WERI-Rb-1 (cell line): ENCODE measurements at regions not wholly inside any gene's neighbourhood (a gene's known extent, or its start where the extent isn't known, plus 50 kb on each side); places are given as distances from the start of the nearest gene placed in this dataset.

Experiments used
- DNase-seq: peaks from one replicate; pipeline ENCODE4 v3.0.0-alpha.2; 2020
- H3K27ac ChIP-seq: fragments of 250-450 bp; sonication (Bioruptor Pico); 2 replicates; pipeline ENCODE4 v1.5.1; 2020; ENCODE audit warnings: mild to moderate bottlenecking, moderate library complexity
- H3K27me3 ChIP-seq: fragments of 250-450 bp; sonication (Bioruptor Pico); 2 replicates; pipeline ENCODE4 v1.5.1; 2021; ENCODE audit warnings: mild to moderate bottlenecking, low read depth, moderate library complexity; ENCODE audit not compliant: insufficient read depth, severe bottlenecking
- H3K36me3 ChIP-seq: fragments of 250-450 bp; sonication (Bioruptor Pico); 2 replicates; pipeline ENCODE4 v1.5.1; 2020; ENCODE audit warnings: mild to moderate bottlenecking, moderate library complexity
- H3K4me3 ChIP-seq: 2 replicates; pipeline ENCODE4 v1.5.1; 2011; ENCODE audit warnings: low read depth, mild to moderate bottlenecking, control low read depth, low read length
- H3K9me3 ChIP-seq: fragments of 250-450 bp; sonication (Bioruptor Pico); 2 replicates; pipeline ENCODE4 v1.5.1; 2021; ENCODE audit warnings: mild to moderate bottlenecking, moderate library complexity; ENCODE audit not compliant: severe bottlenecking
- TF ChIP-seq, protein P1 (sequence below): IDR thresholded peaks from 2 replicates; pipeline ENCODE4 v1.5.1; 2011; ENCODE audit warnings: low read depth, mild to moderate bottlenecking, control low read depth, inconsistent platforms, low read length

- Histone ChIP-seq H3K27me3 (no peaks in the 10 kb centered on the region), H3K27ac (no peak overlapping the region), H3K4me3 (no peak overlapping the region), H3K36me3 (no peaks in the 10 kb centered on the region), H3K9me3 (no peaks in the 10 kb centered on the region)
- no peak for DNase-seq
- TF ChIP-seq, protein P1, sequence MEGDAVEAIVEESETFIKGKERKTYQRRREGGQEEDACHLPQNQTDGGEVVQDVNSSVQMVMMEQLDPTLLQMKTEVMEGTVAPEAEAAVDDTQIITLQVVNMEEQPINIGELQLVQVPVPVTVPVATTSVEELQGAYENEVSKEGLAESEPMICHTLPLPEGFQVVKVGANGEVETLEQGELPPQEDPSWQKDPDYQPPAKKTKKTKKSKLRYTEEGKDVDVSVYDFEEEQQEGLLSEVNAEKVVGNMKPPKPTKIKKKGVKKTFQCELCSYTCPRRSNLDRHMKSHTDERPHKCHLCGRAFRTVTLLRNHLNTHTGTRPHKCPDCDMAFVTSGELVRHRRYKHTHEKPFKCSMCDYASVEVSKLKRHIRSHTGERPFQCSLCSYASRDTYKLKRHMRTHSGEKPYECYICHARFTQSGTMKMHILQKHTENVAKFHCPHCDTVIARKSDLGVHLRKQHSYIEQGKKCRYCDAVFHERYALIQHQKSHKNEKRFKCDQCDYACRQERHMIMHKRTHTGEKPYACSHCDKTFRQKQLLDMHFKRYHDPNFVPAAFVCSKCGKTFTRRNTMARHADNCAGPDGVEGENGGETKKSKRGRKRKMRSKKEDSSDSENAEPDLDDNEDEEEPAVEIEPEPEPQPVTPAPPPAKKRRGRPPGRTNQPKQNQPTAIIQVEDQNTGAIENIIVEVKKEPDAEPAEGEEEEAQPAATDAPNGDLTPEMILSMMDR = no peak
These were observed 496.1 kb downstream of the TSN start for GRCh38 chr2:122251566-122251965.

- H3K4me3 ChIP-seq = no peak overlapping the region
- no peak overlapping the region for H3K27ac ChIP-seq
- H3K27me3 ChIP-seq = no peaks in the 10 kb centered on the region
- no peaks in the 10 kb centered on the region for H3K36me3 ChIP-seq
- no peaks in the 10 kb centered on the region for H3K9me3 ChIP-seq
- no peak for DNase-seq
- TF ChIP-seq, protein P1 = no peak
These were observed 500.5 kb downstream of the TSN start for GRCh38 chr2:122255924-122256323.

- Histone ChIP-seq H3K36me3 (no peaks in the 10 kb centered on the region), H3K4me3 (no peak overlapping the region), H3K27me3 (no peaks in the 10 kb centered on the region), H3K27ac (peak overlapping the region; percentile 14; the same call in 1 of the 2 replicates), H3K9me3 (no peaks in the 10 kb centered on the region)
- no peak for DNase-seq
- TF ChIP-seq, protein P1 = no peak
These were observed 506.5 kb downstream of the TSN start for GRCh38 chr2:122261911-122262310.

DNA sequence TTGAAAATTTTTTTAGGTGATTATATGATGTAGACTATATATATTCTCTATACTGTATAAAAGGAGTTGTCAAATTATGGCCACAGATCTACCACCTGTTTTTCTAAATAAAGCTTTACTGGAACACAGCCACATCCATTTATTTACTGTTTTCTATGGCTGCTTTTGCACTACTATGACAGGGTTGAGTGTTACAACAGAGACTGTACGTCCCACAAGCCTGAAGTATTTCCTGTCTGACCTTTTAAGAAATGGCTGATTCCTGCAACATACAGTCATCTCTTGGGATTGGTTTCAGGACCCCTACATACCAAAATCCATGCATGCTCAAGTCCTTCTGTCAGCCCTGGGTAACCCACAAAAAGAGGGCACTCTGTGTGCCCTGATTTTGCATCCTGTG lies 508.3 kb downstream of the TSN start:
- Histone ChIP-seq H3K4me3 (no peak overlapping the region), H3K27ac (no peak overlapping the region), H3K36me3 (no peaks in the 10 kb centered on the region), H3K9me3 (no peaks in the 10 kb centered on the region), H3K27me3 (no peaks in the 10 kb centered on the region)
- DNase-seq = no peak
- TF ChIP-seq, protein P1 = no peak

DNA sequence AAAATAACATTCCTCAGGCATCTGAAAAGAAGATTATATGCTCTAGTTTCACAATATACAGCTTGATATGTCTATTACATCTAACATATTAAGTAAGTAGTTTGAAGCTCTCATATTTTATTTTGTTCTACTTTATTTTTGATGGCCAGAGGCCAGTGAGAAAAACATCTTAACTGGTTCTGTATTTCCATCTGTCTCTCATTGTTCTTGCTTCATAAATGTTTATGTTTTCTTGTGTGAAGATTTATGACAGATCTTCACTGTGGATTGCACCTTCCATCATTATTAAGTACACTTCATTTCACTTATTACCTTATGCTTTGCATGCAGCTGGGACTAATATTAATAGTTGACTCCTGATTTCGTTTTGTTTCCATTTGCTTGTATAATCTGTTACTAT lies 511.2 kb downstream of the TSN start:
- Histone ChIP-seq H3K27ac (no peak overlapping the region), H3K4me3 (no peak overlapping the region), H3K27me3 (no peaks in the 10 kb centered on the region), H3K36me3 (no peaks in the 10 kb centered on the region), H3K9me3 (no peaks in the 10 kb centered on the region)
- TF ChIP-seq, protein P1 = no peak
- no peak for DNase-seq

- no peak overlapping the region for H3K4me3 ChIP-seq
- no peak for DNase-seq
- TF ChIP-seq, protein P1 = no peak
- no peak overlapping the region for H3K27ac ChIP-seq
- H3K36me3 ChIP-seq = no peaks in the 10 kb centered on the region
- no peaks in the 10 kb centered on the region for H3K27me3 ChIP-seq
- H3K9me3 ChIP-seq = no peaks in the 10 kb centered on the region
These were observed 512.5 kb downstream of the TSN start for GRCh38 chr2:122267947-122268346.
